ENCODE measurements at regions not wholly inside any gene's neighbourhood (a gene's known extent, or its start where the extent isn't known, plus 50 kb on each side); places are given as distances from the start of the nearest gene placed in this dataset.

- DNase-seq: no peak
These were observed 92.8 kb upstream of the MKLN1 start for GRCh38 chr7:131234719-131235488.

- DNase-seq: peak; percentile 37 to 40
These were observed 92.0 kb upstream of the MKLN1 start for GRCh38 chr7:131235489-131236317.

- no peak for DNase-seq
These were observed 91.4 kb upstream of the MKLN1 start for GRCh38 chr7:131236318-131236672.

- DNase-seq: peak; percentile 65 to 86
These were observed 89.2 kb upstream of the MKLN1 start for GRCh38 chr7:131238347-131238931.

- no peak for DNase-seq
These were observed 86.3 kb upstream of the MKLN1 start for GRCh38 chr7:131241386-131241785.

GRCh38 chr7:131242123-131242650, 85.5 kb upstream of the MKLN1 start:
- DNase-seq: no peak

GRCh38 chr7:131244259-131244852, 83.3 kb upstream of the MKLN1 start:
- DNase-seq: no peak

GRCh38 chr7:131249003-131249402, 78.7 kb upstream of the MKLN1 start:
- DNase-seq: peak; percentile 40 to 69

- DNase-seq: no peak
These were observed 78.2 kb upstream of the MKLN1 start for GRCh38 chr7:131249483-131249882.

GRCh38 chr7:131250331-131250730, 77.3 kb upstream of the MKLN1 start:
- no peak for DNase-seq

- no peak for DNase-seq
These were observed 76.3 kb upstream of the MKLN1 start for GRCh38 chr7:131251371-131251770.

- DNase-seq: no peak
These were observed 74.7 kb upstream of the MKLN1 start for GRCh38 chr7:131252976-131253375.

GRCh38 chr7:131254211-131254610, 73.5 kb upstream of the MKLN1 start:
- DNase-seq: no peak

- no peak for DNase-seq
These were observed 72.4 kb upstream of the MKLN1 start for GRCh38 chr7:131255242-131255641.

GRCh38 chr7:131261476-131261994, 66.1 kb upstream of the MKLN1 start:
- DNase-seq: no peak

- peak; percentile 60 to 61 for DNase-seq
These were observed 62.4 kb upstream of the MKLN1 start for GRCh38 chr7:131265227-131265626.

GRCh38 chr7:131267631-131268030, 60.0 kb upstream of the MKLN1 start:
- no peak for DNase-seq

- no peak for DNase-seq
These were observed 58.8 kb upstream of the MKLN1 start for GRCh38 chr7:131268906-131269305.

GRCh38 chr7:131272086-131272485, 55.6 kb upstream of the MKLN1 start:
- peak in 1 of 2 donors; percentile 51 for DNase-seq

- DNase-seq: no peak
These were observed 52.7 kb upstream of the MKLN1 start for GRCh38 chr7:131274986-131275385.

- no peak for DNase-seq
These were observed 51.5 kb upstream of the MKLN1 start for GRCh38 chr7:131276190-131276589.

GRCh38 chr7:131276748-131277147, 50.9 kb upstream of the MKLN1 start:
- no peak for DNase-seq
